ENCODE measurements at regions not wholly inside any gene's neighbourhood (a gene's known extent, or its start where the extent isn't known, plus 50 kb on each side); places are given as distances from the start of the nearest gene placed in this dataset.

DNA sequence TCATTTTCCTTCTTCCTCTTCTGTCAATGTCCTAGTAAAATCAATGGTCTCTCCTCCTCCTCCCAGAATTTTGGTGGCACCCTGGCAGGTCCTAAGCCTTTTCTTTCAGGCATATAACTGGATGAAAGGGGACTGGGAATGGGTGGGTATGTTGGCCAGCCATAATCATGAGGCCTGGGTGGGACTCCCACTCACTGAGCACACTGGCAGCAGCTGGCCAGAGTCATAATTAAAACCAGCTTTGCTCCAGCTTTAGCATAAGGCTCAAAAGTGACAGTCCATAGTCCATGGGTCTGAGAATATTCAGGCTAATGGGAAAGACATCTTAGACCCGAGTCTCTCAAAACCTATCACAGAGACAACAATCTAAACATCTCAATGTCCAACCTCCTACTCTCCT lies 190.0 kb upstream of the BTBD3 start:
- TF ChIP-seq POLR2A (IDR thresholded peaks at IDR 0.05; ENCODE audit: low read depth, low read length) (no peak), PAX5 (IDR thresholded peaks at IDR 0.05; ENCODE audit: insufficient read depth, low read length, severe bottlenecking) (no peak), POLR2AphosphoS5 (IDR thresholded peaks at IDR 0.05; ENCODE audit: low read depth, low read length) (no peak), TAF1 (IDR thresholded peaks at IDR 0.05; ENCODE audit: low read depth, low read length) (no peak), POU2F2 (IDR thresholded peaks at IDR 0.05; ENCODE audit: low read depth, low read length) (no peak), SPI1 (IDR thresholded peaks at IDR 0.05; ENCODE audit: low read depth, low read length) (no peak)
